AG04449 (cell line): ENCODE measurements at regions not wholly inside any gene's neighbourhood (a gene's known extent, or its start where the extent isn't known, plus 50 kb on each side); places are given as distances from the start of the nearest gene placed in this dataset.

Experiments used
- CTCF ChIA-PET: fragments of 350-600 bp; formaldehyde crosslinking; extraction: SDS; loops from one replicate; lab custom pipeline; 2021; ENCODE audit warnings: antibody characterized with exemption; lab: Yijun Ruan, JAX
- POLR2A ChIA-PET: fragments of 400-600, 350-600 bp; formaldehyde crosslinking; extraction: SDS; loops from one replicate; lab custom pipeline; 2020; ENCODE audit warnings: antibody characterized with exemption, inconsistent platforms; lab: Yijun Ruan, JAX
- DNase-seq: peaks from one replicate; pipeline ENCODE4 v3.0.0-alpha.2; 2010; ENCODE audit warnings: low read depth, low spot score
- H3K4me3 ChIP-seq: 2 replicates; pipeline ENCODE4 v1.5.1; 2011; ENCODE audit warnings: low read depth, mild to moderate bottlenecking, control low read depth, low read length
- TF ChIP-seq, protein P1 (sequence below): IDR thresholded peaks from one replicate; pipeline ENCODE4 v1.5.1; 2011; ENCODE audit warnings: mild to moderate bottlenecking, moderate library complexity, low read length, control low read depth, inconsistent platforms; ENCODE audit not compliant: insufficient read depth; ENCODE audit errors: missing control alignments

DNA sequence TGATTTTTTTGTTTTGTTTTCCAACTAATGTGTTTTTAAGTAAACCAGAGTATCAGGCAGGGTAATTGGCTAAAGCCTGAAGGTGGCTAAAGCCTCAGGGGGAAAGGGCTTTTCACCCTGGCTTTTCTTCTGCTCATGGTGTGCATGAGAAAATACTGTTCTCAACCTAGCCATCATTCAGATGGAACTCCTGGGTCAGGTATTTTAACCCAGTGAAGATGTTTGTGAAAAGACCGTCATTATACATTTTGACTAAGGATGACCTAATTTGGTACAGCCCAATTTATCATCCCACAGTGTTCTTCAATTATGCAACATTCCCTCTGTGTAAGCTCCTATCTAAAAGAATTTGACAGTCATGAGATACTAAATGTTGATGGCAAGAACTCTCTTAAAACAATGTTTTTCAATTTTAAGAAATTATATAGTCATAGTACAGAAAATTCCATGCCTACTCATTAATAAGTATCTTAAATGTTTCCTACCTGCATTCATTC, 209.5 kb upstream of the TARS1 start:
- POLR2A ChIA-PET, result no interaction called here
- H3K4me3 ChIP-seq, result no peak overlapping the region
- TF ChIP-seq, protein P1, sequence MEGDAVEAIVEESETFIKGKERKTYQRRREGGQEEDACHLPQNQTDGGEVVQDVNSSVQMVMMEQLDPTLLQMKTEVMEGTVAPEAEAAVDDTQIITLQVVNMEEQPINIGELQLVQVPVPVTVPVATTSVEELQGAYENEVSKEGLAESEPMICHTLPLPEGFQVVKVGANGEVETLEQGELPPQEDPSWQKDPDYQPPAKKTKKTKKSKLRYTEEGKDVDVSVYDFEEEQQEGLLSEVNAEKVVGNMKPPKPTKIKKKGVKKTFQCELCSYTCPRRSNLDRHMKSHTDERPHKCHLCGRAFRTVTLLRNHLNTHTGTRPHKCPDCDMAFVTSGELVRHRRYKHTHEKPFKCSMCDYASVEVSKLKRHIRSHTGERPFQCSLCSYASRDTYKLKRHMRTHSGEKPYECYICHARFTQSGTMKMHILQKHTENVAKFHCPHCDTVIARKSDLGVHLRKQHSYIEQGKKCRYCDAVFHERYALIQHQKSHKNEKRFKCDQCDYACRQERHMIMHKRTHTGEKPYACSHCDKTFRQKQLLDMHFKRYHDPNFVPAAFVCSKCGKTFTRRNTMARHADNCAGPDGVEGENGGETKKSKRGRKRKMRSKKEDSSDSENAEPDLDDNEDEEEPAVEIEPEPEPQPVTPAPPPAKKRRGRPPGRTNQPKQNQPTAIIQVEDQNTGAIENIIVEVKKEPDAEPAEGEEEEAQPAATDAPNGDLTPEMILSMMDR, result no peak
- CTCF ChIA-PET, result no interaction called here
- DNase-seq, result no peak

DNA sequence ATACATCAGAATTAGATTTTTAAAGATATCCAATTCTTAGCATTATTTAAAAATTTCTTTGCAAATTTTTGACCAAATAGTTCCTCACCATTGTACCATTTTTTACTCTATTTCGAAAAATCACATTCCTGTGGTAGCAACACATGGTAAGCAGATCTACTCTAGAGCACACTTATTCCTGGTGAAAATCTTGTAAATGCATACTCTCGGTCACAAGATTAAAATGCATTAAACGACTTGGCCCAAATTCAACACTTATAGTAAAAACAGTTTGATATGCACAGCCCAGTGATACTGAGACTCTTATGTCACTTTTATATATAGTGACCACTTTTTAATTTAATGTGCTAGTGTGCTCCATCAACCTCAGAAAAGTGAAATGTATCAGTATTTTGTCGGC, 208.8 kb upstream of the TARS1 start:
- peak; percentile 67 for DNase-seq
- TF ChIP-seq, protein P1, result no peak
- ChIA-PET CTCF (interaction anchor here (2.4 kb wide), 1 partner anchor 11 kb away, joined by 5 read pairs; no protein-coding TSS in a partner anchor), POLR2A (no interaction called here)
- no peak overlapping the region for H3K4me3 ChIP-seq

DNA sequence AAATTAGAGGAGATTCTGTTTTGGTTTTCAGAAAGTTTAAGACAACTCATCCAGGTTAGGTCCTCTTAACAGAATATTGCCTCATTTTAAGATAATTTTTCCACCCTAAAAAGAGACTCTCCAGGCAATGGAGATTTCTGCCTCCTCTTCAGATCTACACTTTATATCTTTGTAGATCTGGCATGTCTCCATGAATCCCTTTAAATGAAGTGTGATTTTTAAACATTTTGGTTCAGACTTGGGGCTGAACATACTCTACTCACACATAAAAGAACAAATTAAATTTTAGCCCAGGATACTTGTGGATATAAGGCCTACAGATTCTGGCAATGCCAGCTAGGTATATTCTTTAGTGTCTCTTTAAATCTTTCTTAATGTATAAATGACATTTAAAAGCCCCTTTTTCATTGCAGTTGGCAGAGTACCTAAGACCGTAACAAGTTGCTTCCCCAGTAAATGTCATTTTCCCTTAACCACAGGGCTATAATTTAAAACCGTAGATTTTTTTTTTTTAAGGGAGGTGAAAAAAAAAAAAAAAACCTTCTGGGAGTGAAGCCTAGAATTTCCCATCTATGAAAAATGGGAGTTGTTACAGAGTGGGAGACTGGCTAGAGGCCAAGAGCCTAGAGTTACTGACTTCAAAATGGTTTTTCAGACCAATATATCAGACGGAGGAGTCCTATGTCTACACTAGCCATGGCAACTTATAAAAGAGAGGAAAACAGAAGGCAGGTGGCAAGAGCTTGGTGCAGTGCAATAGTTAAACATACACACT, 207.8 kb upstream of the TARS1 start:
- DNase-seq, result no peak
- no peak overlapping the region for H3K4me3 ChIP-seq
- CTCF ChIA-PET, result interaction anchor here (2.4 kb wide), 1 partner anchor 10 kb away, joined by 5 read pairs; no protein-coding TSS in a partner anchor
- POLR2A ChIA-PET, result no interaction called here
- TF ChIP-seq, protein P1, result no peak

DNA sequence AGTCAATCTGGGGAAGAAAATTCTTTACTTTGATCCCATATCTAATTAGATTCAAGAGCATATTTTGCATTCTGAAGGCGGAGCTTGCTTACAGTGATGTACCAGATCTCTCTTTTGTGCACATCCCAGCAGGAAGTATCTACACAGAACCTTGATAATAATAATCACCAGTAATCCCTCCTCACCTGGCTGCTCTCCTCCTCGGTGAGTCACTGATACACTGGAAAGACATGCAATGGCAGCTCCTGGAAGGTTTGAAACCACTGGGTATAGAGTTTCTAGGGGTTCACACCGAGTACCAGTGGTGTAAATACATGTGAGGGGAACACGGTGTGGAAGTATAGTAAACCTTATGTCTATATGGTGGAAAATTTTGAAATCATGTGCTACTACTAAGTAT, 205.5 kb upstream of the TARS1 start:
- TF ChIP-seq, protein P1, result no peak
- CTCF ChIA-PET, result no interaction called here
- POLR2A ChIA-PET, result no interaction called here
- DNase-seq, result no peak
- no peak overlapping the region for H3K4me3 ChIP-seq

DNA sequence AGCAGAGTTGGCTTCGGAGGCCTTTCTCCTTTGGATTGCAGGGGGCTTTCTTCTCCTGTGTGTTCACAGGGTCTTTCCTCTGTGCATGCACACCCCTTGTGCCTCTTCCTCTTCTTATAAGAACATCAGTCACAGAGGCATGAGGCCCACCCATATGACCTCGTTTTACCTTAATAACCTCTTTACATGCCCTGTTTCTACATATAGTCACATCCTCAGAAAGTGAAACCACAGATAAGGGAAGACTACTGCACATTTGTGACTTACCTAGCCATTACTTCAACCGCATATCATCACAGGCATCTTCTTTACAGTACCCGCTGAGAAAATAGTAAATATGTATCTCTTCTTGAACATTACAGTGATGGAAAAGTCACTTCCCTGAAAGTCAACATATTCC, 204.9 kb upstream of the TARS1 start:
- TF ChIP-seq, protein P1, result no peak
- POLR2A ChIA-PET, result no interaction called here
- CTCF ChIA-PET, result no interaction called here
- no peak for DNase-seq
- H3K4me3 ChIP-seq, result no peak overlapping the region

DNA sequence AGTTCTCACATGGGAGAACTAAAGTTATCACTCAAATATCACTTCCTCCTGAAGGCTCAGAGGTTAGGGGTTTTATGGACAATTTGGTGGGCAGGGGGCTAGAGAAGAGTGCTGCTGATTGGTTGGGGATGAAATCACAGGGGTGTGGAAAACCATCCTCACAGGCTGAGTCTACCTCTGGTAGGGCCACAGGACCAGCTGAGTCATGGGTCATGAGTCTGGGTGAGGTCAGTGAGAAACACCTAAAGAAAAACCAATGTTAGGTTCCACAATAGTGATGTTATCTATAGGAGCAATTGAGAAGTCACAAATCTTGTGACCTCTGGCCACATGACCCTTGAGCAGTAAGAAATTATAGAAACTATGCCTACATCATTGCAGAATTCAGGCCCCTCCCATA, 203.3 kb upstream of the TARS1 start:
- TF ChIP-seq, protein P1, result no peak
- POLR2A ChIA-PET, result no interaction called here
- CTCF ChIA-PET, result interaction anchor here (1.7 kb wide), 1 partner anchor 9 kb away, joined by 5 read pairs; no protein-coding TSS in a partner anchor
- DNase-seq, result no peak
- no peak overlapping the region for H3K4me3 ChIP-seq
